ENCODE measurements at regions not wholly inside any gene's neighbourhood (a gene's known extent, or its start where the extent isn't known, plus 50 kb on each side); places are given as distances from the start of the nearest gene placed in this dataset.

DNA sequence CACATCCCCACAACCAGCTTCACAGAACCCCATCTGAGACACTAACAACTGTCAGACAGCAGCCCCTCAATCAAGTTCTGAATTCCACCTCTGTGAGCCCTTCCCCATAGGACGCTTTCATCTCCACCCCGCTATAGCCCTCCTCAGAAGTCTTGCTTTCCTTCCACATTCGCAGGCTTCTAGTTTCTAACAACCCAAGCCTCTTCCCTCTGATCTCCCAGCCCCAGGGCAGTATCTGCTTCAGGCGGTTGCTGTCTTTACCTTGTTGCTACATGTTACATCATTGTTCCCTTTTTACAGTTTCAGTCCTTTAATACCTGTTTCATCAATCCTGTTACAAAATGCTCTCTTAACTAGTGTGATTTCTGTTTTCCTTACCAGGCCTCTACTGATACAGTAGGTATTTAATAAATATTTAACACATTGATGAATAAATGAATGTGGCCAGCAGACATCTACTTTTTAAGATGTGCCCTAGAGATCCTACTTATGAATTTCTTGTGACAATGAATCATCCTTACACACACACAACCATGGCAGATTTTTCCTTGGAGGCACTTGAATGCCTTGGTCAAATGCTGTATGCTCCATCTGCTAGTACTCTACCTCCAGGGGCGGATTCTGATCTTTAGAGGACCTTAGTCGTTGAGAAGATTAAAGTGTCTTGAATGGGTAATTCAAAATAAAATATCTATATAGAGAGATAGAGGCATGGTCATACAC lies 164.7 kb upstream of the SLIT2 start:
- H3K4me2 ChIP-seq (ENCODE audit: low read length), result no peak overlapping the region
- H3K9me2 ChIP-seq (replicated peaks; ENCODE audit: control insufficient read depth, low read length), result no peaks in the 10 kb centered on the region
- no peak overlapping the region for H3K4me3 ChIP-seq (ENCODE audit: low read length)
- H4K20me1 ChIP-seq (ENCODE audit: control insufficient read depth, insufficient read depth, low read depth, low read length), result no peaks in the 10 kb centered on the region
- H3K36me3 ChIP-seq (ENCODE audit: control insufficient read depth, low read length), result no peaks in the 10 kb centered on the region
- no peak overlapping the region for H3K27ac ChIP-seq (ENCODE audit: low read depth, low read length)
- no peaks in the 10 kb centered on the region for H3K9me3 ChIP-seq (ENCODE audit: control insufficient read depth, insufficient read depth, low read length)
- TF ChIP-seq, protein P1, sequence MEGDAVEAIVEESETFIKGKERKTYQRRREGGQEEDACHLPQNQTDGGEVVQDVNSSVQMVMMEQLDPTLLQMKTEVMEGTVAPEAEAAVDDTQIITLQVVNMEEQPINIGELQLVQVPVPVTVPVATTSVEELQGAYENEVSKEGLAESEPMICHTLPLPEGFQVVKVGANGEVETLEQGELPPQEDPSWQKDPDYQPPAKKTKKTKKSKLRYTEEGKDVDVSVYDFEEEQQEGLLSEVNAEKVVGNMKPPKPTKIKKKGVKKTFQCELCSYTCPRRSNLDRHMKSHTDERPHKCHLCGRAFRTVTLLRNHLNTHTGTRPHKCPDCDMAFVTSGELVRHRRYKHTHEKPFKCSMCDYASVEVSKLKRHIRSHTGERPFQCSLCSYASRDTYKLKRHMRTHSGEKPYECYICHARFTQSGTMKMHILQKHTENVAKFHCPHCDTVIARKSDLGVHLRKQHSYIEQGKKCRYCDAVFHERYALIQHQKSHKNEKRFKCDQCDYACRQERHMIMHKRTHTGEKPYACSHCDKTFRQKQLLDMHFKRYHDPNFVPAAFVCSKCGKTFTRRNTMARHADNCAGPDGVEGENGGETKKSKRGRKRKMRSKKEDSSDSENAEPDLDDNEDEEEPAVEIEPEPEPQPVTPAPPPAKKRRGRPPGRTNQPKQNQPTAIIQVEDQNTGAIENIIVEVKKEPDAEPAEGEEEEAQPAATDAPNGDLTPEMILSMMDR (IDR thresholded peaks at IDR 0.05; ENCODE audit: low read depth, low read length, poor library complexity, severe bottlenecking), result no peak
- TF ChIP-seq EZH2phosphoT487 (IDR thresholded peaks at IDR 0.05; ENCODE audit: borderline replicate concordance, low read length), result no peak
- H3K4me1 ChIP-seq (ENCODE audit: control insufficient read depth, low read length), result no peaks in the 10 kb centered on the region
- H3K27me3 ChIP-seq (ENCODE audit: control insufficient read depth, low read length), result no peaks in the 10 kb centered on the region
- no peaks in the 10 kb centered on the region for H3K79me2 ChIP-seq (ENCODE audit: control insufficient read depth, low read length)
- H3F3A ChIP-seq (ENCODE audit: control insufficient read depth, insufficient read depth), result no peaks in the 10 kb centered on the region

DNA sequence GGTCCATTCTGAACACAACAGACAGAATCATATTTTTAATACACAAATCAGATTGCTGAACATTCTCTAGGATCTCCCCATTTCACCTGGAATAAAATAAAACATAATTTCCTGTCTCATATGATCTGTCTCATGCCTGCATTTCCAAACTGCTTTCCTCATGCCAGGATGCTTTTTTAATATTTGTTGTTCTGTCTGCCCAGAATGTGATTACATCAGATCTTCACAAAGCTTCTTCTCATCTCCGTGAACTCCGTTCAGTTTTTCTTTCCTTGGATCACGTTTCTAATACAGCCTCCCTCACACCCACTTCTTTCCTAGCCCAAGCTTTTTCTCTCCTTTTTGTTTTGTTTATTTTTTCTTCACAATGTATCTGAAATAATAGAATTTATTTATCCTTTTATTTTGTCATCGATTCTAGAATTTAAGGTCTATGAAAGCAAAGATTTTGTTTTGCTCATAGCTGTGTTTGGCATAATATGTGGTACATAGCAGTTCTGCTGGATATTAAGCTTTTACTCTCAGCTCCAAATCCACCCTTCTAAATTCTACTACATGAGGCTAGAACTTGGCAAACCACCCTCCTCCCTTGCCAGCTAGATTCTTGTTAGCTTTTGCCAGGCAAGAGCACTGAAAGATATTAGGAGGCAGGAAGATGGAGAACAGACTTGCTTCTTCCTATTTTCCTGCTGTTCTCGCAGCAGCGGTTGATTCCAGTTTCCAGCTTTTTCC lies 165.5 kb upstream of the SLIT2 start:
- Histone ChIP-seq H3K4me1 (ENCODE audit: control insufficient read depth, low read length) (no peaks in the 10 kb centered on the region), H3K4me3 (ENCODE audit: low read length) (no peak overlapping the region), H3K4me2 (ENCODE audit: low read length) (no peak overlapping the region), H3K27ac (ENCODE audit: low read depth, low read length) (no peak overlapping the region), H3K9me3 (ENCODE audit: control insufficient read depth, insufficient read depth, low read length) (no peaks in the 10 kb centered on the region), H3K36me3 (ENCODE audit: control insufficient read depth, low read length) (no peaks in the 10 kb centered on the region), H3K9me2 (replicated peaks; ENCODE audit: control insufficient read depth, low read length) (no peaks in the 10 kb centered on the region), H3F3A (ENCODE audit: control insufficient read depth, insufficient read depth) (no peaks in the 10 kb centered on the region), H3K79me2 (ENCODE audit: control insufficient read depth, low read length) (no peaks in the 10 kb centered on the region), H3K27me3 (ENCODE audit: control insufficient read depth, low read length) (no peaks in the 10 kb centered on the region), H4K20me1 (ENCODE audit: control insufficient read depth, insufficient read depth, low read depth, low read length) (no peaks in the 10 kb centered on the region)
- TF ChIP-seq, protein P1 (IDR thresholded peaks at IDR 0.05; ENCODE audit: low read depth, low read length, poor library complexity, severe bottlenecking), result no peak
- TF ChIP-seq EZH2phosphoT487 (IDR thresholded peaks at IDR 0.05; ENCODE audit: borderline replicate concordance, low read length), result no peak

DNA sequence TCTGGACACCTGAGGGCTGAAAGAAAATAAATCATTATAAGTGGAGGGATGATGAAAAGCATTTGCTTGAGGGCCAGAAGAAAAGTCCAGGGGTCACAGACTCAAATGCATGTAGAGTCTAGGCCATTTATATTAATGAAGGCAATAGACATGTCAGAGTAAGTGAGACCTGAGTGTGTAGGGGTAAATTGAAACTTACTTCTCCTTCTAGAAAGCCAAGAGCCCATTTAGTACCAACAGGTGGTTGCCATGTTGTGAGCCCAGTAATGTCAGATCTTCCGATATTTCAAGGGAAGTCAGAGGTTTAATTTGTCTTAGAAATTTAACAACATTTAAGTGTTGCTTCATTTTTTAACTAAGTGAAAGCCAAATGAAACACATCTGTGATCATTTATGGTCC lies 166.1 kb upstream of the SLIT2 start:
- no peaks in the 10 kb centered on the region for H3K4me1 ChIP-seq (ENCODE audit: control insufficient read depth, low read length)
- H3K9me2 ChIP-seq (replicated peaks; ENCODE audit: control insufficient read depth, low read length), result no peaks in the 10 kb centered on the region
- H4K20me1 ChIP-seq (ENCODE audit: control insufficient read depth, insufficient read depth, low read depth, low read length), result no peaks in the 10 kb centered on the region
- no peaks in the 10 kb centered on the region for H3K79me2 ChIP-seq (ENCODE audit: control insufficient read depth, low read length)
- no peaks in the 10 kb centered on the region for H3F3A ChIP-seq (ENCODE audit: control insufficient read depth, insufficient read depth)
- H3K27ac ChIP-seq (ENCODE audit: low read depth, low read length), result no peak overlapping the region
- H3K36me3 ChIP-seq (ENCODE audit: control insufficient read depth, low read length), result no peaks in the 10 kb centered on the region
- no peaks in the 10 kb centered on the region for H3K27me3 ChIP-seq (ENCODE audit: control insufficient read depth, low read length)
- no peak overlapping the region for H3K4me2 ChIP-seq (ENCODE audit: low read length)
- TF ChIP-seq EZH2phosphoT487 (IDR thresholded peaks at IDR 0.05; ENCODE audit: borderline replicate concordance, low read length), result no peak
- TF ChIP-seq, protein P1 (IDR thresholded peaks at IDR 0.05; ENCODE audit: low read depth, low read length, poor library complexity, severe bottlenecking), result no peak
- no peak overlapping the region for H3K4me3 ChIP-seq (ENCODE audit: low read length)
- H3K9me3 ChIP-seq (ENCODE audit: control insufficient read depth, insufficient read depth, low read length), result no peaks in the 10 kb centered on the region

All from DOHH2 (cell line).